NCI-H1417 treated with DMSO at 0.1 percent for 48 hours (cell line): ENCODE measurements at regions not wholly inside any gene's neighbourhood (a gene's known extent, or its start where the extent isn't known, plus 50 kb on each side); places are given as distances from the start of the nearest gene placed in this dataset.
"Not testable (repeated sequence)": the region's sequence is repeated elsewhere in the genome, so short reads cannot be mapped to it uniquely, and the experiment has no call there.

Experiments
- DNase-seq: peaks from one replicate; lab custom pipeline; 2025; lab: John Stamatoyannopoulos, UW

GRCh38 chr2:2472044-2472443 lies 141.0 kb upstream of the MYT1L start:
- DNase-seq = no peak

- no peak for DNase-seq
Measured at GRCh38 chr2:2466534-2466933, 135.5 kb upstream of the MYT1L start.

GRCh38 chr2:2464643-2465042 lies 133.6 kb upstream of the MYT1L start:
- peak; percentile 78 for DNase-seq

GRCh38 chr2:2464094-2464493 lies 133.0 kb upstream of the MYT1L start:
- no peak for DNase-seq

GRCh38 chr2:2456721-2457120 lies 125.6 kb upstream of the MYT1L start:
- DNase-seq = no peak

- DNase-seq = no peak
Measured at GRCh38 chr2:2455151-2455550, 124.1 kb upstream of the MYT1L start.

GRCh38 chr2:2452961-2453360 lies 121.9 kb upstream of the MYT1L start:
- DNase-seq = no peak

GRCh38 chr2:2451275-2451674 lies 120.2 kb upstream of the MYT1L start:
- DNase-seq = not testable (repeated sequence)

GRCh38 chr2:2448178-2448577 lies 117.1 kb upstream of the MYT1L start:
- DNase-seq = no peak

- no peak for DNase-seq
Measured at GRCh38 chr2:2422621-2423020, 91.5 kb upstream of the MYT1L start.

GRCh38 chr2:2413525-2413924 lies 82.5 kb upstream of the MYT1L start:
- DNase-seq = no peak

- DNase-seq = no peak
Measured at GRCh38 chr2:2410987-2411386, 79.9 kb upstream of the MYT1L start.

- DNase-seq = no peak
Measured at GRCh38 chr2:2409481-2409880, 78.4 kb upstream of the MYT1L start.

- DNase-seq = no peak
Measured at GRCh38 chr2:2405780-2406179, 74.7 kb upstream of the MYT1L start.

GRCh38 chr2:2400286-2401038 lies 69.4 kb upstream of the MYT1L start:
- no peak for DNase-seq

GRCh38 chr2:2399396-2399795 lies 68.3 kb upstream of the MYT1L start:
- DNase-seq = no peak

GRCh38 chr2:2392332-2392731 lies 61.3 kb upstream of the MYT1L start:
- DNase-seq = no peak

GRCh38 chr2:2389215-2389614 lies 58.1 kb upstream of the MYT1L start:
- DNase-seq = no peak
